ENCODE measurements at regions not wholly inside any gene's neighbourhood (a gene's known extent, or its start where the extent isn't known, plus 50 kb on each side); places are given as distances from the start of the nearest gene placed in this dataset.
"Not testable (repeated sequence)": the region's sequence is repeated elsewhere in the genome, so short reads cannot be mapped to it uniquely, and the experiment has no call there.

- DNase-seq, result peak; percentile 48
These were observed 100.8 kb downstream of the ABCC12 start for GRCh38 chr16:48054881-48055601.

GRCh38 chr16:48053418-48053745 lies 102.4 kb downstream of the ABCC12 start:
- no peak for DNase-seq

DNA sequence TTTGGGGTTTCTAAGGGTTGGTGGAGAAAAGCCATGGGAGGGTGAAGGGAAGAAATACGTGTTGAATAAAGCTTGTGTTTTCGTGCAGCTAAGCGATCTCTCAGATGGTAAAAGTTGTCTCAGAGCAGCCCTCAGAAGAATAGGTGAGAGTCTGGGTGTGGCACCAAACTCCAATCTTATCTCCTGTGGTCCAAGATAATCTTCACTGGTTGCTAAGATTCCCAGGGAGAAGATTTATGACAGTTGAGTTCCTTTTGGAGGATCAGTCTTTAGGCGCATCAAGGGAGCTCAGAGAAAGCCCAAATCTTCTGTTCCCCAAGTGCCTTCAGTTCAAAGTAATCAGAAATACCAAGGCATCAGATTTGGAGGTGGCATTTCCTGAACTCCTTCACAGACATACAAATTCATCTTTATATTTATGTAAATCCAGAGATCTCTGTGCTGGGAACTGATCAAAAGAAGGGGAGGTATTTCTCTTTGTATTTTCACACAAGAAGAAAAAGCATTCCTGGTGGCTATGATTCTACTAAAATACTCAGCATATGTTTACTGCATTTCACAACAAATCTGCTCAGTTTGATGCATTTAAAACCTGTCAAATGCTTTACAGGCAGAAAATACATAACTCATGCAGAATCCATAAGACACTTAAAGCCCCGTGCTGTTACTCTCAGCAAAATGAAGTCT lies 102.9 kb downstream of the ABCC12 start:
- no peak for DNase-seq

DNA sequence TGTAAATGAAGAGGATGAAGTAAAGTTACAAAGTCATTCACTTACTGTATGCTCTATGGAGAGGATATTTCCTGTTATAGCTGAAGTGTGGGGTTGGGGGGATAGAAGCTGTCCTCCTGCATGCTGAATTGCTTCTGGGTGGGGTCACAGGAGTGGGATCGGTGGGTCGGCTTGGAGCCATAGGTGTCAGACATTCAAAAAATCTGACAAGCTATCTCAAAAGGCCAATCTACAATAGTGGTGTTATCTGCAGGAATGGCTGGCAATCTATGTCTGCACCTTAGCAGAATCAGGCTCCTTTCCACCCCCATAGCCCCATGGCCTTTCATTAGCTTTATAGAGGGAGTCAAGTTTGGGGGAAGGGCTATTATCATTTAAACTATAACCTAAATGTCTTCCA lies 104.9 kb downstream of the ABCC12 start:
- no peak for DNase-seq

GRCh38 chr16:48049847-48050246 lies 105.9 kb downstream of the ABCC12 start:
- DNase-seq, result no peak

DNA sequence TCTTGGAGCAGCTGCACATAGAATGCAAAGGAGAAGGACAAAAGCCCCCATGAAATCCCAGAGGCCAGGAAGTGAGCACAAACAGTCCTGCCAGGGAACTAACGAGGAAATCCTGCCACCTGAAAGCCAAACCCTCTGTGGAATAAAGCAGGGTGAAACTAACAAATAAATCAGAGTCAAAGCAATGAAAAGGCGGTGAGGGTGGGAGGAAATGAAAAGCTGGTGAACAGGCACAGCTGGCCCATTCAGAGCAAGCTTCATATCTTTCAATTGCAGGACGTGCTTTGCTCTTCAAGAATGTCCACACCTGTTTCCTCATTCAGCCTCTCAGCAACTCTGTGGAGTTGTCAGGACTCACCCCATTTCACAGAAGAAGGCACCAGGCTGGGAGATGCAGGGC lies 108.1 kb downstream of the ABCC12 start:
- DNase-seq, result no peak

DNA sequence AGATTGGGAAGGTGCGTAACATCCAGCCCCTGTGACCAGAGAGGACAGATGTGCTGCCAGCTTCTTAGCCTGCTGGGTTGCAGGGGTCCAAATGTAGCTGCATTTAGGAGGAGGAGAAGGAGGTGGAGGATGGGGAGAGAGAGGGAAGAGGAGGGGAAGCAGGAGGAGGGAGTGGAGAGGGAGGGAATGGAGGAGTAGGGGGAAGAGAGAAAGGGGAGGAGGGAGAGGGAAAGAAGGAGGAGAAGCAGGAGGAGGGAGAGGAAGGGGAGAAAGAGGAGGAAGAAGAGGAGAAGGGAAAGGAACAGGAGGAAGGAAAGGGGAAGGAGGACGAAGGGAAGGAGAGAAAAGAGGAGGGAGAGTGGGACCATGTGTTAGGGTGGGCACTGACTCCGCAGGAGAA lies 108.6 kb downstream of the ABCC12 start:
- DNase-seq, result no peak

DNA sequence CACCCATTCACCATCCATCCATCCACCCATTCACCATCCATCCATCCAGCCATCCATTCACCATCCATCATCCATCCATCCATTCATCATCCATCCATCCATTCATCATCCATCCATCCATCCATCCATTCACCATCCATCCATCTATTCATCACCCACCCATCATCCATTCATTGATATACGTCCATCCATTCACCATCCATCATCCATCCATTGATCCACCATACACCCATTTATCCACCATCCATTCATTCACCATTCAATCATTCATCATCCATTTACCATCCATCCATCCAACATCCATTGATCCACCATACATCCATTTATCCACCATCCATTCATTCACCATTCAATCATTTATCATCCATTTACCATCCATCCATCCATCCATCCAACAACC lies 111.7 kb downstream of the ABCC12 start:
- DNase-seq, result no peak

GRCh38 chr16:48041981-48042421 lies 113.8 kb downstream of the ABCC12 start:
- DNase-seq, result no peak

- no peak for DNase-seq
These were observed 120.7 kb downstream of the ABCC12 start for GRCh38 chr16:48035142-48035541.

- DNase-seq, result no peak
These were observed 124.9 kb downstream of the ABCC12 start for GRCh38 chr16:48030926-48031325.

DNA sequence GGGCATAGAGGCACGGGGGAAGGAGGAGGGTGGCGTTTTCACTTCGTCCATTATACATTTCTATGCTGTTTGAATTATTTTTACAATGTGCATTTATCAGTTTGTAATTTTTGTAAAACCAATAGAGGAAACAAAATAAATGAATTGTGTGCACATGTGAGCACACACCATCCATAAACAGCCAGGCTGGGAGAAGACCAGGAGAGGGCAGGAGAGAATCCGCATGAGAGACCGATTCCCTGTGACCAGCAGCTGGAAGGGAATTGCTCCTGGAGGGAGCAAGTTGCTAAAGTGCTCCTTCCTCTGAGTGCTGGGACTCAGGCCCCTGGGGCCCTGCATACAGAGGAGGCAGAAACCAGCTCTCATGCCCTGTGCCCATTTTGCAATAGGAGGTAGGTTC lies 126.0 kb downstream of the ABCC12 start:
- no peak for DNase-seq

- DNase-seq, result no peak
These were observed 130.4 kb downstream of the ABCC12 start for GRCh38 chr16:48025359-48025758.

DNA sequence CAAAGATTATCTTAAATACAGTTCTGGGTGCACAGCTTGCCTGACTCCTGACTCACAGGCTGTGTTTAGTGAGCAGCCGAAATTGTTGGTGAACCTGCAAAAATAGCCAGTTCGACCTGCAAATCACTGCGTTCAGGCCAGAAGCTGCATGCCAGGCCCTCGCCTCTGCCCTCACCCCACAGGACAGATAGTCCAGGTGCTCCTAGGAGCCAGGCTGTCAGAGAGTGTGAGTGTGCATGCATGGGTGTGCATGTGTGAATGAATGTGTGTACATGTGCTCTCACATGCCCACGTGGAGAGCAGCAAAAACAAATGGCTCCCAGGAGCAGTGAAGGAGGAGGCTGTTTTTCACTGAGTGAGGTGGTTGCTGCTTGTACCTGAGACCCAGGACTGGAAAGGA lies 131.8 kb downstream of the ABCC12 start:
- no peak for DNase-seq

DNA sequence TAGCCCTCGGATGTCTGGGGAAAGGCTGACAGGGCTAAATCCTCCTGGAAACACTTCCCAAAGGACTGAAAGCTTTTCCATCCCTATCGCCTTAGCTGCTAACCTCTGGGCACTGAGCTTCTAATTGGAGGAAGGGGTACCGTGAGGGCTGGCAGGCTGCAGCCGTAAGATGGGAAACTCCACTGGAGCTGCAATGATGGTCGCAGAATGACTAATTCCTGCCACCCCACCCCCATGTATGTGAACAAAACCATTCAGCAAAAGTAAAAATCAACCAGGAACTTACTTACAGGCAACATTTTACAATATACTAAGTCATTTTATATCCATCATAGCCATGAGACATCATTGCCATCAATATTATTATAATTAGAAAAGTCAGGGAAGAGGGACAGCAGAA lies 133.3 kb downstream of the ABCC12 start:
- DNase-seq, result no peak

GRCh38 chr16:48020617-48021016 lies 135.2 kb downstream of the ABCC12 start:
- not testable (repeated sequence) for DNase-seq

DNA sequence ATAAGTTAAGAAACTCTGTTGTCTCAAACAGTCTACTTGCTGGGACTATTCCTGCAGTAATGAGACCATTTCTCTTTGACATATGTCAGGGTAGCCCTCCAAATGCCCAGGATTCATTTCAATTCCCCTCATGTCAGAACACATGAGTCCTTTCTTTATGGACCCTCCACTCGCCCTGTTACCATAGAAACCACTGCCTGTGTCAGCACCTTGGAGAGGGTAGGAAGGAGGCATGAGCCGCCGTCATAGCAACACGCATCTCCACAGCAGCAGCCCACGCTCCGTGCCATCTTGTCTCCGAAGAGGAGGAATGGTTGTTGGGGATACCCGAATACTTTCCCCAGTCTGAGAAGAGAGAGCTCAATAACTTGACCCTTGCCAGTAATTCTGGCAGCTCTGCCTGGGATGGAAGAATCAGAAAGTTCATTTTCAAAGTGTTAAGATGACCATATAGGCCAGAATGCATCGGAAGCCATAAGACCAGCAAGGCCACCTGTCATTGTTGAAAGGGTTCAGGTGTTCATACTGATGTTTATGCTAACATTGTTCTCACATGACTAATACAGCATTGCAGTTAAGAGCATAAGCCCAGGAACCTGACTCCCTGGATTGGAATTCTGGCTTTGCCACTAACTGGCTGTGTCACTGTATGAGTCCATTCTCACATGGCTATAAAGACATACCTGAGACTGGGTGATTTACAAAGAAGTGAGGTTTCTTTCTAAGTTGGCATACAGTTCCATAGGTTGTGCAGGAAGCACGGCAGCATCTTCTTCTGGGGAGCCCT lies 141.3 kb downstream of the ABCC12 start:
- DNase-seq, result no peak

DNA sequence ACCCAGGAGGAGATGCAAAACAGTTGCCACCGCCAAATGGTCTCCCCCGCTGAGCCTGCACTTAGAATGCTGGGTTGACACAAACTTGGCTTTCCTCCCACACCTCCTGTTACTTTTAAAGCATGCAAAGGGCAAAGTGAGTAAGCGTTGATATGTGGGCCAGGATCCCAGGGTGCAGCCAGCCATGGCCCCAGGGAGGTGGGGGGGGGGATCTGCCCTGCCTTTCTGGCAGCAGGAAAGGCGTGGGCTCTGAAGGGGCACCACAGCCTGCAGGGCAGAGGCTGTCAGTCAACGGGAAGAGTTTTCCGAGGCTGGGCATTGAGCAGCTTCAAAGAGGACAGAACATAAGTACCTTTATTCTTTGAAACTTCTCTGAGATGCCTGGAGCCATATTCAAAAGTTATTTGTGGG lies 142.3 kb downstream of the ABCC12 start:
- no peak for DNase-seq

DNA sequence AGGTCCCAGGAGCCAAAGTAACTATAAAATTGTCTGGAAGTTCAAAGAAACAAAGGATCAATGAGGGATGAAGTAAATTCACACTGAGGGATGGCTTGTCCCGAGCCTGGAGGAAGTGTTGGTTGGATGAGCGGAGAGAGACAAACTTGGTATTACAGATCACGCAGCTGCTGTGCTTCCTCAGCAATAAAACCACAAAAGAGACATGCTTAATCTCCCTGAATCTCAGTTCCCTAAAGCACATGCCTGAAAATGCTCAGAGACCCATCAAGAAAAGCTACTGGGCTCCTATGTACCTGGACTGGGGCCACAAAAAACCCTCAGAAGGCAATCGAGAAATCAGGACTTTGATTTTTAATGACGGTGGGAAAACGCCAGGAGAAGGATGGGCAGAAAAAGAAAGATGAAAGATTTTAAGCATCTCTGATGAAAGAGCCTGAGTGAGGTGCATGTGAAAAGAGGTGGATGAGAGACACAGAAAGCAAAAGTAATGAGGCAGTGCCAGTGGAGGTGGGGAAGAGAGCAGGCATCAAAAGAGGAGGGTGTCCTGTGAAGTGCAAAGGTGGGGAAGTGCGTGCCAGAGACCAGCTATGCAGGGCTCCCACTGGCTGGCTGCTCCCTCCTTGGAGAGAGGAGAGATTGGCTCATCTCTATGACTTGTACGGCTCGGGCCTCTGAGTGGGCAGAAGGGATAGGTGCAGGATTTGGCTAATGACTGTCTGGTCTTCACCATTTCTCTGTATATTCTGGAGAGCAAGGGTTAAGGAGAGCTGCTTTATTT lies 143.7 kb downstream of the ABCC12 start:
- no peak for DNase-seq

DNA sequence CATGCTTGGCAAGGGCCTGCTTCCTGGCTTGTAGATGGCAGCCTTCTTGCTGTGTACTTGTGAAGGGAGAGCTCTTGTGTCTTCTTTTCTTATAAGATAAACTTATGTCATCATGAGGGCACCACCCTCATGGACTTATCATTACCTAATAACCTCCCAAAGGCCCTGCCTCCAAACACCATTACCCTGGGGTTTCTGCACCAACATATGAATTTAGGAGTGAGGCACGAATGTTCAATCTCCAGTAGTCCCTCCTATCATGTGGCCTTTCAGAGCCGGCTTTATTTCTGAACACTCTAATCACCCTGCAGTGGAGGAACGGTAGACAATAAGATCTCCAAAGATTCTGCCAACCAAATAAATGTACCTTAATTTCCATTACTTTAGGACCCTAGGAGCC lies 144.3 kb downstream of the ABCC12 start:
- DNase-seq, result no peak

DNA sequence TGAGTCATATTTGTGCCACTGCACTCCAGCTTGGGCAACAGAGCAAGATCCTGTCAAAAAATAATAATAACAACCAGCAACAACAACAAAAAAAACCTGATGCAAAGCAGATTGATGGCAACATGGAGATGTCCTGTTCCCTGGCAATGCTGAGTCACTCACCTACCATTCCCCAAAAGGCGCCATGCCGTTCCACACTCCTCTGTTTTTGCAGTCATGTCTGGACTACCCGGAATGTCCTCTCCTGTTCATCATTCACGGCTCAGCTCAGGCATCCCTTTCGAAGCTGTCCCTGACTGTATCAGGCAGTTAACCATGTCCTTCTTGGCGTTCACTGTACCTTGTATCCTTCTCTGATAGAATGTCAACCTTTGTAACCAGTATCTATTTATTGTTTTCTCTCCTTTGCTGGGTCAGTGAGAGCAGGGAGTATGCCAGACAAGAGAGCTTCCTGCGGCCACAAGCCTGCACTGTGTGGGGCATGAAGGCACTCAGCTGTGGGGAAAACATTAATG lies 147.7 kb downstream of the ABCC12 start:
- no peak for DNase-seq

DNA sequence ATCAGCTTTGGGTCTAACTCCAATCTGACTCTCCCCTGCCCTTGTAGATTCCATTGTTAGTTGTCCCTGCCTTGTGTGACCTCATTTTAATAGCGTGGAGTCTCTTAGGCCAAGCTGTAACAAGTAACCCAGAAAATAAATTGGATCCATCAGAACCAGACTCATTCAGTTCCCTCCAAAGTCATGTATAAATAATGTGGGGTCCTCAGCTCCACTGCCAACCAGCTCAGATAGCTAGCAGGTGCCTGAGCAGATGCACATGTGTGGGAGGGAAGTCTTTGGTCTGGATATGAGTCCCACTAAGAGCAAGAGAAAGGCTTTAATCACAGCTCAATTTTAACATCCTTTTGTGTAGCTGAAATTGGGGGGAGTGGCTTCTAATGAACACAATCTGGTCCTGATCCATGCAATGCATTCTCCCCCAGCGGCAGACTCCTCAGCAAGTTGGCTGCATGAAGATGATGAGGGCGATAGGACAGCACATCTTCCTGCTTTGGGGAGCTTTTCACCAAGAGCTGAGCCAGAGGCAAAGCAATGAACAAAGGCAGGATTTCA lies 151.6 kb downstream of the ABCC12 start:
- no peak for DNase-seq
